Mesothelial cell of epicardium (in vitro differentiated cells): ENCODE measurements at regions not wholly inside any gene's neighbourhood (a gene's known extent, or its start where the extent isn't known, plus 50 kb on each side); places are given as distances from the start of the nearest gene placed in this dataset.
"Not testable (repeated sequence)": the region's sequence is repeated elsewhere in the genome, so short reads cannot be mapped to it uniquely, and the experiment has no call there.

Source experiments
- DNase-seq, 2 experiments: peaks; one replicate each; pipeline ENCODE4 v3.0.0; 2021; ENCODE audit warnings: low spot score in 2 of 2; ENCODE audit not compliant: unreplicated experiment in 2 of 2
- H3K27ac Mint-ChIP-seq: 2 replicates; pipeline ENCODE4 v1.8.0; 2021; ENCODE audit warnings: mixed read lengths
- H3K27me3 Mint-ChIP-seq: 2 replicates; pipeline ENCODE4 v1.8.0; 2021; ENCODE audit warnings: low read depth, mixed read lengths
- H3K36me3 Mint-ChIP-seq: 2 replicates; pipeline ENCODE4 v1.8.0; 2021; ENCODE audit warnings: mixed read lengths
- H3K4me1 Mint-ChIP-seq: 2 replicates; pipeline ENCODE4 v1.8.0; 2021; ENCODE audit warnings: mixed read lengths
- H3K4me3 Mint-ChIP-seq: 2 replicates; pipeline ENCODE4 v1.8.0; 2021; ENCODE audit warnings: mild to moderate bottlenecking, moderate library complexity, mixed read lengths
- H3K9me3 Mint-ChIP-seq: 2 replicates; pipeline ENCODE4 v1.8.0; 2021; ENCODE audit warnings: mixed read lengths
- TF ChIP-seq, protein P1 (sequence below): fragments of 200-600 bp; sonication (generic); IDR thresholded peaks from one replicate; pipeline ENCODE4 v1.5.0; 2021; ENCODE audit warnings: antibody characterized with exemption; ENCODE audit not compliant: unreplicated experiment

DNA sequence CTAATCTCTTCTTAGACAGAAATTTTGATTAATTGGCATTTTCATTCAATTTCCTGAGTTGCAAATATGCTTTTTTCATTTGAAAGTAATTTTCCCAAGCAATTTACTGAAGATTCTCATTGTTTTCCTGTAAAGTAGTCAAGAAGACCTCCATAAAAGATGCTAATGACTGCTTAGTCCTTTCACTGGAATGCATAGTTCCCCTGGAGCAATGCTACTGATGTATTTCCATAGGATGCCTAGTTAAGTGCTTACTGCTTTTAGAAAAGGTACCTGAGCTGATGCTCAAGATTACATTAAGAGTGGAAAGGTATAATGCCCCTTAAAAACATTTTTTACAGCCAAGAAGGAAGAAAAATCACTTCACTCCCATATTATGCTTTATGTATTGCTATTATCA lies 109.2 kb upstream of the EMB start:
- Mint-ChIP-seq H3K27ac (no peak overlapping the region), H3K27me3 (no peaks in the 10 kb centered on the region), H3K9me3 (peaks cover 4% of the 10 kb centered on the region), H3K36me3 (no peaks in the 10 kb centered on the region), H3K4me3 (no peak overlapping the region), H3K4me1 (peaks cover 9% of the 10 kb centered on the region)
- TF ChIP-seq, protein P1, sequence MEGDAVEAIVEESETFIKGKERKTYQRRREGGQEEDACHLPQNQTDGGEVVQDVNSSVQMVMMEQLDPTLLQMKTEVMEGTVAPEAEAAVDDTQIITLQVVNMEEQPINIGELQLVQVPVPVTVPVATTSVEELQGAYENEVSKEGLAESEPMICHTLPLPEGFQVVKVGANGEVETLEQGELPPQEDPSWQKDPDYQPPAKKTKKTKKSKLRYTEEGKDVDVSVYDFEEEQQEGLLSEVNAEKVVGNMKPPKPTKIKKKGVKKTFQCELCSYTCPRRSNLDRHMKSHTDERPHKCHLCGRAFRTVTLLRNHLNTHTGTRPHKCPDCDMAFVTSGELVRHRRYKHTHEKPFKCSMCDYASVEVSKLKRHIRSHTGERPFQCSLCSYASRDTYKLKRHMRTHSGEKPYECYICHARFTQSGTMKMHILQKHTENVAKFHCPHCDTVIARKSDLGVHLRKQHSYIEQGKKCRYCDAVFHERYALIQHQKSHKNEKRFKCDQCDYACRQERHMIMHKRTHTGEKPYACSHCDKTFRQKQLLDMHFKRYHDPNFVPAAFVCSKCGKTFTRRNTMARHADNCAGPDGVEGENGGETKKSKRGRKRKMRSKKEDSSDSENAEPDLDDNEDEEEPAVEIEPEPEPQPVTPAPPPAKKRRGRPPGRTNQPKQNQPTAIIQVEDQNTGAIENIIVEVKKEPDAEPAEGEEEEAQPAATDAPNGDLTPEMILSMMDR: no peak
- no peak for DNase-seq

DNA sequence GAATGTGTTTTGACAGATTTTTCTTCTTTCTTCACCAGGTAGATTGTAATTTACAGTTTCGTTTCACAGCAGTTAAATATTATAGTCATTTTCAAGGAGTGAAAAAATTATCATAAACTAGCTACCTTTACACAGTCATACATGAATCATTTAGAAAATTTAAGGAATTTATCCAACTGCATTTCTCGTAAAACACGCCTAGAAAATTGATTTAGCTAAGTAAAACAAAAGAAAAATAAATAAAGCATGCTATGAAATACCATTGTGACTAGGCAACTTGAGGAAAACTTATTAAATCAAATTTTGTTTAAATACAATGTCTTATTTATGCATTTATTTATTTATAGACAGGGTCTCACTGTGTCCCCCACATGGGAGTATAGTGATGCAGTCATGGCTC lies 109.9 kb upstream of the EMB start:
- TF ChIP-seq, protein P1: no peak
- no peaks in the 10 kb centered on the region for H3K27me3 Mint-ChIP-seq
- H3K4me1 Mint-ChIP-seq: peaks cover 9% of the 10 kb centered on the region
- no peak overlapping the region for H3K4me3 Mint-ChIP-seq
- H3K36me3 Mint-ChIP-seq: no peaks in the 10 kb centered on the region
- DNase-seq: no peak
- H3K27ac Mint-ChIP-seq: no peak overlapping the region
- no peaks in the 10 kb centered on the region for H3K9me3 Mint-ChIP-seq

DNA sequence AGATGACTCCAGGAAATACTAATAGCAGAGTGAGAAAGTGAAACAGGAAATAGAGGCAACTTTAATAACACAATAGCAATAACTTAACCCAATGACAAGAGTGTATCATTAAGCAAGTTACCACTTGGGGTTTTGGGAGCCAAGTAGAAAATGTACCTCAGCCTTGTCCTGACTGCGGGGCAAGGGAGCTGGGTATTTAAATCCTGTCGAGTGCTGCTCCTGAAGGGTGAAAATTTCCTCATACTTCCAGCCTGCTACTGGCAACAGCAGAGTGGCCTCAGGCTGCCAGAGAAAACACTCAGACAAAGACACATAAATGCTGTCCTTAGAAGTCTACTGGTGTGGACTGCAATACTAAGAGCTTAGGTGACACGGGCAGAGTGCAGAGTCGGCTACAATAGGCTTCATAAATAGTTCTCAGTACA lies 112.5 kb upstream of the EMB start:
- TF ChIP-seq, protein P1: no peak
- H3K27ac Mint-ChIP-seq: no peak overlapping the region
- H3K4me3 Mint-ChIP-seq: no peak overlapping the region
- no peaks in the 10 kb centered on the region for H3K9me3 Mint-ChIP-seq
- H3K4me1 Mint-ChIP-seq: peaks cover 9% of the 10 kb centered on the region
- H3K36me3 Mint-ChIP-seq: no peaks in the 10 kb centered on the region
- no peaks in the 10 kb centered on the region for H3K27me3 Mint-ChIP-seq
- DNase-seq: no peak

DNA sequence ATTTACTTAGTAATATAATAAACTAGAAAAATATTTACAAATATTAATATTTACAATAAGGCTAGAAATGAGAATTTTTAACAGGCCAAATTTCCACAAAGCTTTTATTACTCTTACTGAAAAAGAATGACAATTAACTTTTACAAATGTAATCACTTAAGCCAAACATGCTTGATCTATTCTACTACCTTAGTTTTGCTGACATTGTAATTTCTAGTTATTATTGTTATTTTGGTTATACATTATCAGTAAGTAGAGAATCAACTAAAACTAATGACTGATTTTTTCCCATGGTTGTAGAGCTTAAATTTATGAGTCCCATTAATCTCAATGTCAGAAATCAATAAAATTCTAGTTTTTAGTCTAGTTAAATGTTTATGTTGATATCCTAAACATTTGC lies 107.8 kb upstream of the PARP8 start:
- not testable (repeated sequence) for H3K9me3 Mint-ChIP-seq, DNase-seq, H3K27me3 Mint-ChIP-seq, H3K4me3 Mint-ChIP-seq, H3K27ac Mint-ChIP-seq, H3K4me1 Mint-ChIP-seq, H3K36me3 Mint-ChIP-seq

- H3K27ac Mint-ChIP-seq: no peak overlapping the region
- TF ChIP-seq, protein P1: no peak
- no peaks in the 10 kb centered on the region for H3K36me3 Mint-ChIP-seq
- peaks cover 4% of the 10 kb centered on the region for H3K4me1 Mint-ChIP-seq
- no peaks in the 10 kb centered on the region for H3K9me3 Mint-ChIP-seq
- no peaks in the 10 kb centered on the region for H3K27me3 Mint-ChIP-seq
- DNase-seq: no peak
- H3K4me3 Mint-ChIP-seq: no peak overlapping the region
These were observed 106.5 kb upstream of the PARP8 start for GRCh38 chr5:50559955-50560354.

- Mint-ChIP-seq H3K9me3 (peaks cover 7% of the 10 kb centered on the region), H3K4me3 (no peak overlapping the region), H3K36me3 (no peaks in the 10 kb centered on the region), H3K4me1 (peaks cover 4% of the 10 kb centered on the region), H3K27ac (no peak overlapping the region), H3K27me3 (no peaks in the 10 kb centered on the region)
- TF ChIP-seq, protein P1: no peak
- no peak for DNase-seq
These were observed 103.7 kb upstream of the PARP8 start for GRCh38 chr5:50562694-50563093.
